ENCODE measurements at regions not wholly inside any gene's neighbourhood (a gene's known extent, or its start where the extent isn't known, plus 50 kb on each side); places are given as distances from the start of the nearest gene placed in this dataset.
A peak's percentile ranks its signal among the peaks of the same experiment; 100 is the strongest.

DNA sequence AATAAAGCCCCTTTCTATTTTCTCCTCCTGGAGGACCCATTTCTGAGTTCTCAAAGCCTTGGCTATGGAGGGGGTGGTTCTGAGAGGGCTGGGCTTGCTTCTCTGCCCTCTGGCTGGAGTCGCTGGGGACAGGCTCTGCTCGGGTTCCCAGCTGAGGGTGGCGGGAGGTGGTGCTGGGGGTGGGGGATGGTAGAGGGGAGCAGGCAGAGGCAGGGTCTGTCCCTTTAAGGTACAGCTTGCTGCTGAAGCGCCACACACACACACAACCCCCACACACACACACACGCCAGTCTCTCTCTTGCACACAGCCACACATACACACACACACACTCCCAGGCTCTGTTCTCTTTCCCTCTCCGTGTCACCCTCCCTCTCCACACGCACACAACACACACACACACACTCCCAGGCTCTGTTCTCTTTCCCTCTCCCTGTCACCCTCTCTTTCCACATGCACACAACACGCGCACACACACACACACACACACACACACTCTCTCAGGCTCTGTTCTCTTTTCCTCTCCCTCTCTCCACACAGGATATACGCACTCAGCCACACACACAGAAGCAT is 69.8 kb upstream of the SSBP3 start:
- CTCF ChIA-PET, result no interaction called here
- Histone ChIP-seq H3K27ac (ENCODE audit: extremely low read depth, low read depth, low read length) (no peak overlapping the region), H3K4me1 (ENCODE audit: control insufficient read depth, insufficient read depth, low read length) (no peaks in the 10 kb centered on the region), H3K9me3 (ENCODE audit: control insufficient read depth, insufficient read depth, low read depth, low read length) (no peaks in the 10 kb centered on the region), H3K36me3 (ENCODE audit: control insufficient read depth in 2 of 2, insufficient read depth in 1 of 2, low read length in 2 of 2) (no peaks in the 10 kb centered on the region), H3K4me3 (ENCODE audit: low read depth, low read length) (no peak overlapping the region)
- TF ChIP-seq ZBTB48 (tag by site-specific recombination; IDR thresholded peaks at IDR 0.05) (0 out of 2 replicates have a peak, but pooled peaks have one; percentile 25), ZSCAN16 (tag by site-specific recombination; IDR thresholded peaks at IDR 0.05) (0 out of 2 replicates have a peak, but pooled peaks have one; percentile 41), PRDM1 (tag by site-specific recombination; IDR thresholded peaks at IDR 0.05) (peak; percentile 54; the same call in 1 of the 2 replicates), ZNF624 (tag by site-specific recombination; IDR thresholded peaks at IDR 0.05) (no peak), ZNF626 (tag by site-specific recombination; IDR thresholded peaks at IDR 0.05) (no peak), ZNF184 (tag by site-specific recombination; IDR thresholded peaks at IDR 0.05) (no peak)
- TF ChIP-seq, protein P1, sequence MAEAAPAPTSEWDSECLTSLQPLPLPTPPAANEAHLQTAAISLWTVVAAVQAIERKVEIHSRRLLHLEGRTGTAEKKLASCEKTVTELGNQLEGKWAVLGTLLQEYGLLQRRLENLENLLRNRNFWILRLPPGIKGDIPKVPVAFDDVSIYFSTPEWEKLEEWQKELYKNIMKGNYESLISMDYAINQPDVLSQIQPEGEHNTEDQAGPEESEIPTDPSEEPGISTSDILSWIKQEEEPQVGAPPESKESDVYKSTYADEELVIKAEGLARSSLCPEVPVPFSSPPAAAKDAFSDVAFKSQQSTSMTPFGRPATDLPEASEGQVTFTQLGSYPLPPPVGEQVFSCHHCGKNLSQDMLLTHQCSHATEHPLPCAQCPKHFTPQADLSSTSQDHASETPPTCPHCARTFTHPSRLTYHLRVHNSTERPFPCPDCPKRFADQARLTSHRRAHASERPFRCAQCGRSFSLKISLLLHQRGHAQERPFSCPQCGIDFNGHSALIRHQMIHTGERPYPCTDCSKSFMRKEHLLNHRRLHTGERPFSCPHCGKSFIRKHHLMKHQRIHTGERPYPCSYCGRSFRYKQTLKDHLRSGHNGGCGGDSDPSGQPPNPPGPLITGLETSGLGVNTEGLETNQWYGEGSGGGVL (tag by site-specific recombination; IDR thresholded peaks at IDR 0.05), result peak; percentile 77
- TF ChIP-seq, protein P2, sequence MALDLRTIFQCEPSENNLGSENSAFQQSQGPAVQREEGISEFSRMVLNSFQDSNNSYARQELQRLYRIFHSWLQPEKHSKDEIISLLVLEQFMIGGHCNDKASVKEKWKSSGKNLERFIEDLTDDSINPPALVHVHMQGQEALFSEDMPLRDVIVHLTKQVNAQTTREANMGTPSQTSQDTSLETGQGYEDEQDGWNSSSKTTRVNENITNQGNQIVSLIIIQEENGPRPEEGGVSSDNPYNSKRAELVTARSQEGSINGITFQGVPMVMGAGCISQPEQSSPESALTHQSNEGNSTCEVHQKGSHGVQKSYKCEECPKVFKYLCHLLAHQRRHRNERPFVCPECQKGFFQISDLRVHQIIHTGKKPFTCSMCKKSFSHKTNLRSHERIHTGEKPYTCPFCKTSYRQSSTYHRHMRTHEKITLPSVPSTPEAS (tag by site-specific recombination; IDR thresholded peaks at IDR 0.05), result peak; percentile 85
- POLR2A ChIA-PET, result no interaction called here

DNA sequence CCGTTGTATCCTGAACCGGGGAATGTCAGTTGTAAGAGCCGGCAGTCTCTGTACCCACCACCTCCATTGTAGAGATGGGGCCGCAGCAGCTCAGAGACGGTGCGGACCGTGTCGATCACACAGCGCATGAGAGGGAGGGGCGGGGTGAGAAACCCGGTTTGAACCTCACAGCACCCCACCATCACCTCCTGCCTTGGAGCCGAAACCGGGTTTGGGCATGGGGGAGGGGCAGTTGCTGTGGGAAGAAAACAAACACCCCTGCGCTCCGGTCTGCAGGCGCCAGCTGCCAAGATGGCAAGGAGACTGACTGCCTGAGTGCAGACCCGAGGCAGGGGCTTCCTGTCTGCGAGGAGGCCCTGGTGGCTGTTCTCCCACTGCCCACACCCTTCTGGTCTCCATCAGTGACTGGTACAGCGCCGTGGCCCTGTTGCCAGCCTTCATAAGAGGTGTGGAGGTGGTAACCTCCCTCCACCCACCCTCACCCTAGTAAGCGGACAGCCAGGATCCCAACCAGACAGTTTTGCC is 69.2 kb upstream of the SSBP3 start:
- Histone ChIP-seq H3K27ac (ENCODE audit: extremely low read depth, low read depth, low read length) (no peak overlapping the region), H3K4me3 (ENCODE audit: low read depth, low read length) (no peak overlapping the region), H3K36me3 (ENCODE audit: control insufficient read depth in 2 of 2, insufficient read depth in 1 of 2, low read length in 2 of 2) (no peaks in the 10 kb centered on the region), H3K4me1 (ENCODE audit: control insufficient read depth, insufficient read depth, low read length) (no peaks in the 10 kb centered on the region), H3K9me3 (ENCODE audit: control insufficient read depth, insufficient read depth, low read depth, low read length) (no peaks in the 10 kb centered on the region)
- POLR2A ChIA-PET, result no interaction called here
- CTCF ChIA-PET, result no interaction called here
- TF ChIP-seq KLF7 (tag by site-specific recombination; IDR thresholded peaks at IDR 0.05; ENCODE audit: borderline replicate concordance), result no peak
- peak; percentile 48 for TF ChIP-seq ZFHX2 (tag by site-specific recombination; conservative IDR thresholded peaks at IDR 0.05)
- no peak for TF ChIP-seq ZNF221 (tag by site-specific recombination; IDR thresholded peaks at IDR 0.05; ENCODE audit: borderline replicate concordance)
- no peak for TF ChIP-seq ZNF664 (tag by site-specific recombination; IDR thresholded peaks at IDR 0.05)
- no peak for TF ChIP-seq SP3 (tag by site-specific recombination; IDR thresholded peaks at IDR 0.05)
- no peak for TF ChIP-seq ZNF558 (tag by site-specific recombination; IDR thresholded peaks at IDR 0.05)

DNA sequence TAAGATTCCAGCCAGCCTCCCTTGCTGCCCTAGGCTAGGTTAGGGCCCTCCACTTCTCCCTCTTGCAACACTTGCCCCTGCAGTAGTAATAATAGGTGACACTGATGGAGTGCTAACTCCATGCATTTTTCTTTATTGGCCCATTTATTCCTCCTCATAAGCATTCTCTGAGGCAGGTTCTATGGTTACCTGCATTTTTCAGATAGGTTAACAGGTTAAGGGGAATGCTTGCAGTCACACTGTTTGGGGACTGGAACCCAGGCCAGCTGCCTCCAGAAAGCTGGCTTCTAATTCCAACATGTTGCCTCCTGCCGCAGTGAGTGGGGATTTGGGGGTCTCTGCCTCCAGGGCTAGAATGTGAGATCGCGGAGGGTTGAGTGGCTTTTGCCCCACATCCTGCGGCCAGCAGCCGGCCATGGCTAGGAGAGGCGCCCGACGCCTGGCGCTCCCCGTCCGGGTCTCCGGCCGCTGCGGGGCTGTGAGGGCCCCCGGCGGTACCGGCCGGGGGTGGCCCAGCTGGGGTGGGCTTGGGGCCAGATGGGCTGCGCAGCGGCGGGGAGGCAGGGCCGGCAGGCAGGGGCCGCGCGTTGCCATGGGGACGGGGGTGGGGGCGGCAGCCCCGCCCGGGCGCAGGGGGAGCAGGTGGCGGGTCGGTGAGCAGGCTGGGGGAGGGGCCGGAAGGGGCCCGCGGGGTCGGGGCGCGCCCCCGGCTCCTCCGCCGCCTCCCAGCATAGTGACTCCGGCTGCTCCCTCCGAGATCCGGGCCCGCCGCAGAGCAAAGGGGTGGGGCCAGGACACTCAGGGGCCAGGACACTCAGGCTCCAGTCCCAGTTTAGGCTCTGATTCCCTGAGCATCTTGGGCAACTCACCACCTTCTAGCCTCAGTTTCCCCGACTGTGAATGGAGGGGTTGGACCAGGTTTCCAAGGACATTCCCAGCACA is 68.4 kb upstream of the SSBP3 start:
- Histone ChIP-seq H3K4me1 (ENCODE audit: control insufficient read depth, insufficient read depth, low read length) (no peaks in the 10 kb centered on the region), H3K9me3 (ENCODE audit: control insufficient read depth, insufficient read depth, low read depth, low read length) (no peaks in the 10 kb centered on the region), H3K4me3 (ENCODE audit: low read depth, low read length) (no peak overlapping the region), H3K36me3 (ENCODE audit: control insufficient read depth in 2 of 2, insufficient read depth in 1 of 2, low read length in 2 of 2) (no peaks in the 10 kb centered on the region), H3K27ac (ENCODE audit: extremely low read depth, low read depth, low read length) (no peak overlapping the region)
- ChIA-PET POLR2A (no interaction called here), CTCF (no interaction called here)
- TF ChIP-seq ZBTB7A (tag by site-specific recombination; IDR thresholded peaks at IDR 0.05; ENCODE audit: low read depth) (no peak), IKZF3 (tag by site-specific recombination; IDR thresholded peaks at IDR 0.05) (no peak), OVOL3 (tag by site-specific recombination; IDR thresholded peaks at IDR 0.05) (no peak), ZNF561 (tag by site-specific recombination; IDR thresholded peaks at IDR 0.05; ENCODE audit: borderline replicate concordance) (no peak), ZBTB20 (tag by site-specific recombination; IDR thresholded peaks at IDR 0.05) (no peak)
- TF ChIP-seq, protein P3, sequence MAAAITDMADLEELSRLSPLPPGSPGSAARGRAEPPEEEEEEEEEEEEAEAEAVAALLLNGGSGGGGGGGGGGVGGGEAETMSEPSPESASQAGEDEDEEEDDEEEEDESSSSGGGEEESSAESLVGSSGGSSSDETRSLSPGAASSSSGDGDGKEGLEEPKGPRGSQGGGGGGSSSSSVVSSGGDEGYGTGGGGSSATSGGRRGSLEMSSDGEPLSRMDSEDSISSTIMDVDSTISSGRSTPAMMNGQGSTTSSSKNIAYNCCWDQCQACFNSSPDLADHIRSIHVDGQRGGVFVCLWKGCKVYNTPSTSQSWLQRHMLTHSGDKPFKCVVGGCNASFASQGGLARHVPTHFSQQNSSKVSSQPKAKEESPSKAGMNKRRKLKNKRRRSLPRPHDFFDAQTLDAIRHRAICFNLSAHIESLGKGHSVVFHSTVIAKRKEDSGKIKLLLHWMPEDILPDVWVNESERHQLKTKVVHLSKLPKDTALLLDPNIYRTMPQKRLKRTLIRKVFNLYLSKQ (tag by site-specific recombination; IDR thresholded peaks at IDR 0.05; ENCODE audit: borderline replicate concordance), result no peak
- TF ChIP-seq, protein P4, sequence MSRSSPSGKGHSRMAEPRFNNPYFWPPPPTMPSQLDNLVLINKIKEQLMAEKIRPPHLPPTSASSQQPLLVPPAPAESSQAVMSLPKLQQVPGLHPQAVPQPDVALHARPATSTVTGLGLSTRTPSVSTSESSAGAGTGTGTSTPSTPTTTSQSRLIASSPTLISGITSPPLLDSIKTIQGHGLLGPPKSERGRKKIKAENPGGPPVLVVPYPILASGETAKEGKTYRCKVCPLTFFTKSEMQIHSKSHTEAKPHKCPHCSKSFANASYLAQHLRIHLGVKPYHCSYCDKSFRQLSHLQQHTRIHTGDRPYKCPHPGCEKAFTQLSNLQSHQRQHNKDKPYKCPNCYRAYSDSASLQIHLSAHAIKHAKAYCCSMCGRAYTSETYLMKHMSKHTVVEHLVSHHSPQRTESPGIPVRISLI (tag by site-specific recombination; IDR thresholded peaks at IDR 0.05), result no peak
- TF ChIP-seq, protein P5, sequence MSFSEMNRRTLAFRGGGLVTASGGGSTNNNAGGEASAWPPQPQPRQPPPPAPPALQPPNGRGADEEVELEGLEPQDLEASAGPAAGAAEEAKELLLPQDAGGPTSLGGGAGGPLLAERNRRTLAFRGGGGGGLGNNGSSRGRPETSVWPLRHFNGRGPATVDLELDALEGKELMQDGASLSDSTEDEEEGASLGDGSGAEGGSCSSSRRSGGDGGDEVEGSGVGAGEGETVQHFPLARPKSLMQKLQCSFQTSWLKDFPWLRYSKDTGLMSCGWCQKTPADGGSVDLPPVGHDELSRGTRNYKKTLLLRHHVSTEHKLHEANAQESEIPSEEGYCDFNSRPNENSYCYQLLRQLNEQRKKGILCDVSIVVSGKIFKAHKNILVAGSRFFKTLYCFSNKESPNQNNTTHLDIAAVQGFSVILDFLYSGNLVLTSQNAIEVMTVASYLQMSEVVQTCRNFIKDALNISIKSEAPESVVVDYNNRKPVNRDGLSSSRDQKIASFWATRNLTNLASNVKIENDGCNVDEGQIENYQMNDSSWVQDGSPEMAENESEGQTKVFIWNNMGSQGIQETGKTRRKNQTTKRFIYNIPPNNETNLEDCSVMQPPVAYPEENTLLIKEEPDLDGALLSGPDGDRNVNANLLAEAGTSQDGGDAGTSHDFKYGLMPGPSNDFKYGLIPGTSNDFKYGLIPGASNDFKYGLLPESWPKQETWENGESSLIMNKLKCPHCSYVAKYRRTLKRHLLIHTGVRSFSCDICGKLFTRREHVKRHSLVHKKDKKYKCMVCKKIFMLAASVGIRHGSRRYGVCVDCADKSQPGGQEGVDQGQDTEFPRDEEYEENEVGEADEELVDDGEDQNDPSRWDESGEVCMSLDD (tag by site-specific recombination; IDR thresholded peaks at IDR 0.05), result no peak

Measured in HEK293 (cell line).